ENCODE measurements at regions not wholly inside any gene's neighbourhood (a gene's known extent, or its start where the extent isn't known, plus 50 kb on each side); places are given as distances from the start of the nearest gene placed in this dataset.
A peak's percentile ranks its signal among the peaks of the same experiment; 100 is the strongest.

GRCh38 chr13:82593239-82593638 lies 1289.0 kb downstream of the SLITRK1 start:
- Histone ChIP-seq H3K23ac (ENCODE audit: low read depth, low read length, poor library complexity) (no peak overlapping the region), H3K36me3 (replicated peaks in 1 of 2; ENCODE audit: control insufficient read depth in 2 of 2, insufficient read depth in 2 of 2, low read length in 2 of 2) (no peaks in the 10 kb centered on the region), H2BK12ac (ENCODE audit: low read length) (no peak overlapping the region), H2BK120ac (ENCODE audit: low read depth, low read length) (no peak overlapping the region), H2BK15ac (ENCODE audit: low read length) (no peak overlapping the region), H3K18ac (ENCODE audit: low read length) (no peak overlapping the region), H3K4me3 (ENCODE audit: low read length in 2 of 2) (no peak overlapping the region), H2AK5ac (ENCODE audit: low read depth, low read length) (no peak overlapping the region), H3K27me3 (ENCODE audit: control insufficient read depth in 3 of 3, insufficient read depth in 3 of 3, low read depth in 1 of 3, low read length in 3 of 3) (no peaks in the 10 kb centered on the region), H3K4me2 (ENCODE audit: insufficient read depth, low read length, poor library complexity, severe bottlenecking) (no peak overlapping the region), H3K14ac (ENCODE audit: low read length) (no peak overlapping the region), H3K4me1 (ENCODE audit: control insufficient read depth in 2 of 2, insufficient read depth in 1 of 2, low read depth in 1 of 2, low read length in 2 of 2) (no peaks in the 10 kb centered on the region), H3K4ac (ENCODE audit: low read length) (no peak overlapping the region), H3K9ac (ENCODE audit: low read depth, low read length, poor library complexity) (no peak overlapping the region), H4K8ac (ENCODE audit: low read depth, low read length) (no peak overlapping the region), H2AFZ (ENCODE audit: low read length) (no peak overlapping the region), H3K9me3 (replicated peaks in 1 of 2; ENCODE audit: control insufficient read depth in 2 of 2, insufficient read depth in 1 of 2, low read depth in 1 of 2, low read length in 2 of 2) (peaks cover 0 to 7% of the 10 kb centered on the region in 2 donors), H2BK5ac (ENCODE audit: low read length) (no peak overlapping the region), H4K91ac (ENCODE audit: low read depth, low read length, poor library complexity) (no peak overlapping the region), H3K79me1 (ENCODE audit: low read depth, low read length) (peaks cover 2% of the 10 kb centered on the region), H3K27ac (replicated peaks; ENCODE audit: low read length) (no peak overlapping the region)
- DNase-seq (ENCODE audit: low spot score) = no peak
- no CpG with 5 or more reads among the region's 1 CpG for WGBS, 2 donors (ENCODE audit: extremely low coverage in 2 of 2, insufficient read length in 2 of 2, insufficient replicate concordance in 1 of 2)

GRCh38 chr13:82571653-82572052 lies 1310.6 kb downstream of the SLITRK1 start:
- H2BK5ac ChIP-seq (ENCODE audit: low read length) = no peak overlapping the region
- H2AK5ac ChIP-seq (ENCODE audit: low read depth, low read length) = no peak overlapping the region
- peak overlapping the region; percentile 40 for H2AFZ ChIP-seq (ENCODE audit: low read length)
- DNase-seq (ENCODE audit: low spot score) = no peak
- H3K9me3 ChIP-seq (replicated peaks in 1 of 2; ENCODE audit: control insufficient read depth in 2 of 2, insufficient read depth in 1 of 2, low read depth in 1 of 2, low read length in 2 of 2) = peaks cover 4 to 7% of the 10 kb centered on the region in 2 donors
- H2BK120ac ChIP-seq (ENCODE audit: low read depth, low read length) = no peak overlapping the region
- no peak overlapping the region for H3K27ac ChIP-seq (replicated peaks; ENCODE audit: low read length)
- H3K27me3 ChIP-seq (ENCODE audit: control insufficient read depth in 3 of 3, insufficient read depth in 3 of 3, low read depth in 1 of 3, low read length in 3 of 3) = no peaks in the 10 kb centered on the region
- no peaks in the 10 kb centered on the region for H3K36me3 ChIP-seq (replicated peaks in 1 of 2; ENCODE audit: control insufficient read depth in 2 of 2, insufficient read depth in 2 of 2, low read length in 2 of 2)
- no peak overlapping the region for H3K9ac ChIP-seq (ENCODE audit: low read depth, low read length, poor library complexity)
- H3K18ac ChIP-seq (ENCODE audit: low read length) = no peak overlapping the region
- H4K91ac ChIP-seq (ENCODE audit: low read depth, low read length, poor library complexity) = no peak overlapping the region
- no peak overlapping the region for H3K4me2 ChIP-seq (ENCODE audit: insufficient read depth, low read length, poor library complexity, severe bottlenecking)
- H3K4ac ChIP-seq (ENCODE audit: low read length) = no peak overlapping the region
- H2BK12ac ChIP-seq (ENCODE audit: low read length) = no peak overlapping the region
- H4K8ac ChIP-seq (ENCODE audit: low read depth, low read length) = no peak overlapping the region
- H3K4me1 ChIP-seq (ENCODE audit: control insufficient read depth in 2 of 2, insufficient read depth in 1 of 2, low read depth in 1 of 2, low read length in 2 of 2) = no peaks in the 10 kb centered on the region
- H2BK15ac ChIP-seq (ENCODE audit: low read length) = no peak overlapping the region
- H3K4me3 ChIP-seq (ENCODE audit: low read length in 2 of 2) = no peak overlapping the region
- peaks cover 2% of the 10 kb centered on the region for H3K79me1 ChIP-seq (ENCODE audit: low read depth, low read length)
- no peak overlapping the region for H3K14ac ChIP-seq (ENCODE audit: low read length)
- no peak overlapping the region for H3K23ac ChIP-seq (ENCODE audit: low read depth, low read length, poor library complexity)
- WGBS, 2 donors (ENCODE audit: extremely low coverage in 2 of 2, insufficient read length in 2 of 2, insufficient replicate concordance in 1 of 2) = no CpG with 5 or more reads among the region's 3 CpGs

GRCh38 chr13:82569581-82569980 lies 1312.7 kb downstream of the SLITRK1 start:
- Histone ChIP-seq H3K4me1 (ENCODE audit: control insufficient read depth in 2 of 2, insufficient read depth in 1 of 2, low read depth in 1 of 2, low read length in 2 of 2) (no peaks in the 10 kb centered on the region), H2AFZ (ENCODE audit: low read length) (no peak overlapping the region), H4K91ac (ENCODE audit: low read depth, low read length, poor library complexity) (no peak overlapping the region), H3K27ac (replicated peaks; ENCODE audit: low read length) (no peak overlapping the region), H2BK12ac (ENCODE audit: low read length) (no peak overlapping the region), H3K4ac (ENCODE audit: low read length) (no peak overlapping the region), H3K4me2 (ENCODE audit: insufficient read depth, low read length, poor library complexity, severe bottlenecking) (no peak overlapping the region), H3K79me1 (ENCODE audit: low read depth, low read length) (peaks cover 2% of the 10 kb centered on the region), H3K4me3 (ENCODE audit: low read length in 2 of 2) (no peak overlapping the region), H2AK5ac (ENCODE audit: low read depth, low read length) (no peak overlapping the region), H3K9me3 (replicated peaks in 1 of 2; ENCODE audit: control insufficient read depth in 2 of 2, insufficient read depth in 1 of 2, low read depth in 1 of 2, low read length in 2 of 2) (peaks cover 0 to 2% of the 10 kb centered on the region in 2 donors), H4K8ac (ENCODE audit: low read depth, low read length) (no peak overlapping the region), H3K27me3 (ENCODE audit: control insufficient read depth in 3 of 3, insufficient read depth in 3 of 3, low read depth in 1 of 3, low read length in 3 of 3) (no peaks in the 10 kb centered on the region), H3K36me3 (replicated peaks in 1 of 2; ENCODE audit: control insufficient read depth in 2 of 2, insufficient read depth in 2 of 2, low read length in 2 of 2) (no peaks in the 10 kb centered on the region), H3K14ac (ENCODE audit: low read length) (no peak overlapping the region), H2BK5ac (ENCODE audit: low read length) (no peak overlapping the region), H3K9ac (ENCODE audit: low read depth, low read length, poor library complexity) (no peak overlapping the region), H2BK15ac (ENCODE audit: low read length) (no peak overlapping the region), H3K18ac (ENCODE audit: low read length) (no peak overlapping the region), H2BK120ac (ENCODE audit: low read depth, low read length) (no peak overlapping the region), H3K23ac (ENCODE audit: low read depth, low read length, poor library complexity) (no peak overlapping the region)
- DNase-seq (ENCODE audit: low spot score) = no peak
- no CpG with 5 or more reads among the region's 1 CpG for WGBS, 2 donors (ENCODE audit: extremely low coverage in 2 of 2, insufficient read length in 2 of 2, insufficient replicate concordance in 1 of 2)

GRCh38 chr13:82566864-82567263 lies 1315.4 kb downstream of the SLITRK1 start:
- no peak overlapping the region for H3K23ac ChIP-seq (ENCODE audit: low read depth, low read length, poor library complexity)
- WGBS, 2 donors (ENCODE audit: extremely low coverage in 2 of 2, insufficient read length in 2 of 2, insufficient replicate concordance in 1 of 2) = no CpG with 5 or more reads among the region's 5 CpGs
- peaks cover 0 to 2% of the 10 kb centered on the region in 2 donors for H3K9me3 ChIP-seq (replicated peaks in 1 of 2; ENCODE audit: control insufficient read depth in 2 of 2, insufficient read depth in 1 of 2, low read depth in 1 of 2, low read length in 2 of 2)
- no peak overlapping the region for H2BK120ac ChIP-seq (ENCODE audit: low read depth, low read length)
- no peak overlapping the region for H2AK5ac ChIP-seq (ENCODE audit: low read depth, low read length)
- H3K4me2 ChIP-seq (ENCODE audit: insufficient read depth, low read length, poor library complexity, severe bottlenecking) = no peak overlapping the region
- H2BK5ac ChIP-seq (ENCODE audit: low read length) = no peak overlapping the region
- no peaks in the 10 kb centered on the region for H3K36me3 ChIP-seq (replicated peaks in 1 of 2; ENCODE audit: control insufficient read depth in 2 of 2, insufficient read depth in 2 of 2, low read length in 2 of 2)
- H3K4ac ChIP-seq (ENCODE audit: low read length) = no peak overlapping the region
- H2BK12ac ChIP-seq (ENCODE audit: low read length) = no peak overlapping the region
- H3K27ac ChIP-seq (replicated peaks; ENCODE audit: low read length) = no peak overlapping the region
- H3K14ac ChIP-seq (ENCODE audit: low read length) = peak overlapping the region; percentile 76
- H3K18ac ChIP-seq (ENCODE audit: low read length) = peak overlapping the region; percentile 90
- no peak overlapping the region for H3K9ac ChIP-seq (ENCODE audit: low read depth, low read length, poor library complexity)
- H2AFZ ChIP-seq (ENCODE audit: low read length) = peak overlapping the region; percentile 29
- H4K91ac ChIP-seq (ENCODE audit: low read depth, low read length, poor library complexity) = no peak overlapping the region
- H3K27me3 ChIP-seq (ENCODE audit: control insufficient read depth in 3 of 3, insufficient read depth in 3 of 3, low read depth in 1 of 3, low read length in 3 of 3) = no peaks in the 10 kb centered on the region
- DNase-seq (ENCODE audit: low spot score) = no peak
- H3K4me3 ChIP-seq (ENCODE audit: low read length in 2 of 2) = no peak overlapping the region
- H3K4me1 ChIP-seq (ENCODE audit: control insufficient read depth in 2 of 2, insufficient read depth in 1 of 2, low read depth in 1 of 2, low read length in 2 of 2) = no peaks in the 10 kb centered on the region
- H3K79me1 ChIP-seq (ENCODE audit: low read depth, low read length) = peaks cover 2% of the 10 kb centered on the region
- no peak overlapping the region for H4K8ac ChIP-seq (ENCODE audit: low read depth, low read length)
- H2BK15ac ChIP-seq (ENCODE audit: low read length) = no peak overlapping the region

Data from neuronal stem cell (in vitro differentiated cells).